SK-N-SH (cell line): ENCODE measurements at regions not wholly inside any gene's neighbourhood (a gene's known extent, or its start where the extent isn't known, plus 50 kb on each side); places are given as distances from the start of the nearest gene placed in this dataset.

Experiments
- CTCF ChIP-seq: fragments of 200-600 bp; sonication (generic); IDR thresholded peaks from 2 replicates; pipeline ENCODE4 v1.6.1; 2017; ENCODE audit warnings: antibody characterized with exemption, mild to moderate bottlenecking, moderate library complexity
- FOXJ3 ChIP-seq: sonication (generic); formaldehyde crosslinking; IDR thresholded peaks from 2 replicates; pipeline ENCODE4 v1.5.1; 2020; ENCODE audit warnings: mild to moderate bottlenecking, missing genetic modification reagents
- JUND ChIP-seq: IDR thresholded peaks from 2 replicates; pipeline ENCODE4 v1.4.0; 2012
- RCOR1 ChIP-seq: fragments of 150-350 bp; IDR thresholded peaks from 2 replicates; pipeline ENCODE4 v1.6.1; 2017; ENCODE audit warnings: antibody characterized with exemption, low read length
- RFX5 ChIP-seq: IDR thresholded peaks from 2 replicates; pipeline ENCODE4 v1.6.1; 2012; ENCODE audit warnings: mild to moderate bottlenecking, improper control_type of control experiment, low read length
- SMC3 ChIP-seq: IDR thresholded peaks from 2 replicates; pipeline ENCODE4 v1.6.1; 2012; ENCODE audit warnings: low read depth, low read length, improper control_type of control experiment

- TF ChIP-seq RCOR1 (no peak), JUND (no peak), CTCF (no peak), FOXJ3 (CRISPR knock-in tag) (no peak), SMC3 (no peak), RFX5 (no peak)
Measured at GRCh38 chr15:47866446-47866845, 149.1 kb downstream of the SEMA6D start.
